AG10803 (cell line): ENCODE measurements at regions not wholly inside any gene's neighbourhood (a gene's known extent, or its start where the extent isn't known, plus 50 kb on each side); places are given as distances from the start of the nearest gene placed in this dataset.
A peak's percentile ranks its signal among the peaks of the same experiment; 100 is the strongest.

Experiments used
- DNase-seq: peaks from one replicate; pipeline ENCODE4 v3.0.0; 2010; ENCODE audit warnings: low read depth
- H3K4me3 ChIP-seq: 2 replicates; pipeline ENCODE4 v1.5.1; 2011; ENCODE audit warnings: mild to moderate bottlenecking, low read length, control low read depth
- TF ChIP-seq, protein P1 (sequence below): conservative IDR thresholded peaks from 2 replicates; pipeline ENCODE4 v1.5.1; 2011; ENCODE audit warnings: mild to moderate bottlenecking, low read length, control low read depth, inconsistent platforms

DNA sequence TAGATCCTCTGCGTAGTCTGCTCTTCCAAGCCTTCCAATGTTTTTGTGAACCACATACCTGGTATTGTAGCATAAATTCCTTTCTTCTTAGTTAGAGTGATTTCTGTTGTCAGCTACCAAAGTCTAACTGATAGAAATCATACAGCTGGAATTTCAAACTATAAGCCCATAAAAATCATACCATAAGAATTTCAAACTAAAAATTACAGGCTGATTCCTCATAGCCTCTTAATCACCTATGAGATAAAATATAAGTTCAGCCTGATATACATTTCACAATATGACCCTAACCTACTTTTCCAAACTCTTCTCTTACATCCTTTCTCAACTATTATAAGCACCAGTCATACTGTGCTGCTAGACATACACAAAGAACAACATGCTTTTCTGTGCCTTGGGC lies 64.8 kb downstream of the PTHLH start:
- DNase-seq = no peak
- no peak overlapping the region for H3K4me3 ChIP-seq
- TF ChIP-seq, protein P1, sequence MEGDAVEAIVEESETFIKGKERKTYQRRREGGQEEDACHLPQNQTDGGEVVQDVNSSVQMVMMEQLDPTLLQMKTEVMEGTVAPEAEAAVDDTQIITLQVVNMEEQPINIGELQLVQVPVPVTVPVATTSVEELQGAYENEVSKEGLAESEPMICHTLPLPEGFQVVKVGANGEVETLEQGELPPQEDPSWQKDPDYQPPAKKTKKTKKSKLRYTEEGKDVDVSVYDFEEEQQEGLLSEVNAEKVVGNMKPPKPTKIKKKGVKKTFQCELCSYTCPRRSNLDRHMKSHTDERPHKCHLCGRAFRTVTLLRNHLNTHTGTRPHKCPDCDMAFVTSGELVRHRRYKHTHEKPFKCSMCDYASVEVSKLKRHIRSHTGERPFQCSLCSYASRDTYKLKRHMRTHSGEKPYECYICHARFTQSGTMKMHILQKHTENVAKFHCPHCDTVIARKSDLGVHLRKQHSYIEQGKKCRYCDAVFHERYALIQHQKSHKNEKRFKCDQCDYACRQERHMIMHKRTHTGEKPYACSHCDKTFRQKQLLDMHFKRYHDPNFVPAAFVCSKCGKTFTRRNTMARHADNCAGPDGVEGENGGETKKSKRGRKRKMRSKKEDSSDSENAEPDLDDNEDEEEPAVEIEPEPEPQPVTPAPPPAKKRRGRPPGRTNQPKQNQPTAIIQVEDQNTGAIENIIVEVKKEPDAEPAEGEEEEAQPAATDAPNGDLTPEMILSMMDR = no peak

DNA sequence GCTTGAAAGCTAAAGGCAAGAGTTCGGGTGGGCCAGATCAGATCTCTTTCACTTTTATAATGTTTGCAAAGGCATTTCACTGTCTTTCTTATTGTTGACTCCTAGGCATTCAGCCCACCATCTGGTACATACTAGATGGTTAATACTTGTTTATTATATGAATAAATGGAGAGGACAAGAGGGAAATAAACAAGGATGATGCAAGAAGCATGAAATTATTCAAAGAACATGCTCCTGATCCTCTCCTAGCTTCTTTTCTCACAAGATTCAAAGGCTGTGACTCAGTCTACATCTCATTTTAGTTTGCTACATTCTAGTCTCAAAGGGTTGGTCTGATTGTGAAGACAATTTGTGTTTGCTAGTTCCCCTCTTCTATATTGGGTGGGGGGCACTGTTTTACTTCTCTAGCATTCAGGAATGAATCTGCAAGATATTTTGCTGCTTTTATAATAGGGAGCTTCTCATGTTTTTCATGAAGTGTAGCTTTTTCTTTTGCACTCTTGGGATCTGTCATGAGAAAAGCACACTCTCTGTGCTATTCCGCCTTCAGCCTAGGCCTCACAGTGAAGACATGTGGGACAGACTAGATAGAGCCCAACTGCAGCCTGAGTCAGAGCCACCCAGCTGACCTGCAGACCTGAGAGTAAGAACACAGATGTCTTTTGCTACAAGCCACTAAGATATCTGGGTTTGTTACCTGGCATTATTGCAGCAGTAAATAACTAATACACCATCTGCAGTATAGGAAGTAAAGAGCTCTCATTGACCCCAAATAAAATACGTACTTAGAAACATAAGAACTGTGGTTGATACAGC lies 65.7 kb downstream of the PTHLH start:
- DNase-seq = peak; percentile 68
- TF ChIP-seq, protein P1 = no peak

GRCh38 chr12:27906127-27906500 lies 66.4 kb downstream of the PTHLH start:
- H3K4me3 ChIP-seq = no peak overlapping the region
- no peak for DNase-seq
- TF ChIP-seq, protein P1 = no peak

More for the DNA sequence above, 65.7 kb downstream of the PTHLH start:
- H3K4me3 ChIP-seq = no peak overlapping the region

DNA sequence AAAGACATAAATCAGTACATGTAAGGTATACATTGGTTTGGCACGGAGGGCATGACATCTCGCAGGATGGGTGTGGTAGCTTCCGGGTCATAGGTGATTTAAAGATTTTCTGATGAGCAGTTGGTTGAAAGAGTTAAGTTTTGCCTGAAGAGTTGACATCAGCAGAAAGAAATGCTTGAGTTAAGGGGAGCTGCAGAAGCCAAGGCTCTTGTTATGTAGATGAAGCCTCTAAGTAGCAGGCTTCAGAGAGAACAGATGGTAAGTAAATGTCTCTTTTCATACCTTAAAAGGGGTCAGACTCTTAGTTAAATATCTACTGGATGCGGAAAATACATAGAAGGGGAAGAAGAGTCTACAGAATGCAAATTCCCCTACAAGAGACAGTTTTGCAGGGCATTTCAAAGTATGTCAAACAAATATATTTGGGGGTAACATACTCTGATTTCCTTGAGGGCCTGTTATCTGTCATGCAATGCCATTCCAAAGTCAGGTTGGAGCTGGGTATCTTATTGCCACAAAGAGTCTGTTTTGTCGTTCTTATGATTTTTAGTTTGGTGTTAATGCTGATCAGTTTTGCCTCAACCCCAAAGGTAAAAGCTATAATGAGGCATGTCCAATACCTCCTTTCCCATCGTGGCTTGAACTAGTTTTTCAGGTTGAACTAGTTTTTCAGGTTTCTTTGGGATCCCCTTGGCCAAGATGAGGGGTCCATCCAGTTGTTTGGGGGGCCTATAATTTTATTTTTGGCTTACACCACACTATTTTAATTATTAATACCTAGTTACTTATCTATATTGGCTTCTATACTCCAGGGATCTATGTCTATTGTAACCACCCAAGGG lies 67.0 kb downstream of the PTHLH start:
- no peak overlapping the region for H3K4me3 ChIP-seq
- DNase-seq = no peak
- TF ChIP-seq, protein P1 = no peak

GRCh38 chr12:27902651-27903050 lies 69.9 kb downstream of the PTHLH start:
- TF ChIP-seq, protein P1 = no peak
- no peak for DNase-seq
- H3K4me3 ChIP-seq = no peak overlapping the region

DNA sequence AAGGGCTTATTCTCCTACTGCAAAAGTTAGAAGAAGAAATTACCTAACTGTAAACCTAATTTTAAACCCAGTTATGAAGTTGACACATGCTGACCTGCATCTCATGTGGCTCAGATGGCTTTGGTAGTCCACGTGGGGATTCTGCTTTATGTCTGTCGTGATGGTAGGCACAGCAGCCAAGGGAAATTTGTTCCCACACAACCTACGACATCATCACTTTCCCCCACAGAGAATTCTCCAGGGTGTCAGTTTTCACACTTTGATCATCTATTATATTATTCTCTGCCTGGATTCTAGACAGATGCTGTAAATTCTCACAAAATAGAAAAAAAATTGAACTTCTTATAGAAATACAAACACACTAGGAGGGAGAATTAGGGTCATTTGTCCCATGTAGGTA lies 70.6 kb downstream of the PTHLH start:
- no peak overlapping the region for H3K4me3 ChIP-seq
- DNase-seq = peak; percentile 48
- TF ChIP-seq, protein P1 = no peak
